HG02973 (cell line): ENCODE measurements at regions not wholly inside any gene's neighbourhood (a gene's known extent, or its start where the extent isn't known, plus 50 kb on each side); places are given as distances from the start of the nearest gene placed in this dataset.
"Not testable (repeated sequence)": the region's sequence is repeated elsewhere in the genome, so short reads cannot be mapped to it uniquely, and the experiment has no call there.

ENCODE experiments used
- ATAC-seq: cut with Tn5 transposase; IDR thresholded peaks from one replicate; pipeline ENCODE4 v1.9.1; 2021; ENCODE audit warnings: moderate library complexity; ENCODE audit not compliant: unreplicated experiment

GRCh38 chr1:30108186-30108585 lies 615.2 kb downstream of the MATN1 start:
- no peak for ATAC-seq

GRCh38 chr1:30106125-30106524 lies 617.3 kb downstream of the MATN1 start:
- no peak for ATAC-seq

GRCh38 chr1:30104551-30104950 lies 618.8 kb downstream of the MATN1 start:
- no peak for ATAC-seq

GRCh38 chr1:30103708-30104411 lies 619.5 kb downstream of the MATN1 start:
- ATAC-seq = no peak

GRCh38 chr1:30102605-30103004 lies 620.8 kb downstream of the MATN1 start:
- no peak for ATAC-seq

GRCh38 chr1:30101487-30102227 lies 621.7 kb downstream of the MATN1 start:
- ATAC-seq = no peak

- ATAC-seq = no peak
These were observed 622.4 kb downstream of the MATN1 start for GRCh38 chr1:30101016-30101415.

GRCh38 chr1:30100524-30100862 lies 622.9 kb downstream of the MATN1 start:
- no peak for ATAC-seq

- ATAC-seq = no peak
These were observed 623.5 kb downstream of the MATN1 start for GRCh38 chr1:30099587-30100523.

GRCh38 chr1:30097851-30098250 lies 625.5 kb downstream of the MATN1 start:
- ATAC-seq = not testable (repeated sequence)

- ATAC-seq = no peak
These were observed 627.8 kb downstream of the MATN1 start for GRCh38 chr1:30095451-30096025.

GRCh38 chr1:30095051-30095450 lies 628.3 kb downstream of the MATN1 start:
- ATAC-seq = no peak

GRCh38 chr1:30092051-30092858 lies 631.1 kb downstream of the MATN1 start:
- ATAC-seq = no peak

- no peak for ATAC-seq
These were observed 633.1 kb downstream of the MATN1 start for GRCh38 chr1:30090162-30090820.

GRCh38 chr1:30089024-30089430 lies 634.4 kb downstream of the MATN1 start:
- ATAC-seq = no peak

GRCh38 chr1:30088594-30088993 lies 634.8 kb downstream of the MATN1 start:
- ATAC-seq = no peak

- ATAC-seq = no peak
These were observed 635.9 kb downstream of the MATN1 start for GRCh38 chr1:30087465-30087864.

GRCh38 chr1:30085811-30086770 lies 637.3 kb downstream of the MATN1 start:
- no peak for ATAC-seq
